Lower leg skin (tissue), 3 donors: ENCODE measurements at regions not wholly inside any gene's neighbourhood (a gene's known extent, or its start where the extent isn't known, plus 50 kb on each side); places are given as distances from the start of the nearest gene placed in this dataset.

Experiments
- CTCF ChIP-seq, 3 donors: fragments of 450-650 bp; IDR thresholded peaks; one replicate each; pipeline ENCODE4 v1.5.1; 2016; ENCODE audit warnings: antibody characterized with exemption in 3 of 3, mild to moderate bottlenecking in 3 of 3, moderate library complexity in 2 of 3
- POLR2A ChIP-seq, 2 donors: fragments of 450-650 bp; IDR thresholded peaks; one replicate each; pipeline ENCODE4 v1.6.1; 2016 to 2017; ENCODE audit warnings: antibody characterized with exemption in 2 of 2, mild to moderate bottlenecking in 1 of 2, moderate library complexity in 1 of 2

- TF ChIP-seq CTCF (IDR thresholded peaks at IDR 0.05) (no peak), POLR2A (IDR thresholded peaks at IDR 0.05) (no peak)
Observed at GRCh38 chr6:12458558-12458957, 168.4 kb downstream of the EDN1 start.
